B cell (primary cell): ENCODE measurements at regions not wholly inside any gene's neighbourhood (a gene's known extent, or its start where the extent isn't known, plus 50 kb on each side); places are given as distances from the start of the nearest gene placed in this dataset.

Source experiments
- ATAC-seq: fragments of 200-7000 bp; cut with Tn5 transposase; one replicate; pipeline ENCODE4 v1.10.0; 2021; ENCODE audit warnings: low read depth, mild to moderate bottlenecking, moderate number of reproducible peaks, moderate library complexity
- CTCF ChIA-PET: fragments of 350-600 bp; sonication (Branson Sonifier 250); formaldehyde crosslinking; loops from one replicate; lab custom pipeline; 2021; ENCODE audit warnings: antibody characterized with exemption, inconsistent platforms; lab: Charles Lee
- POLR2A ChIA-PET: fragments of 350-600 bp; sonication (Branson Sonifier 250); formaldehyde crosslinking; loops from one replicate; lab custom pipeline; 2021; ENCODE audit warnings: antibody characterized with exemption; lab: Charles Lee
- DNase-seq: peaks from one replicate; pipeline ENCODE4 v3.0.0; 2013
- H2AFZ ChIP-seq: 2 replicates; pipeline ENCODE4 v1.6.1; 2012; ENCODE audit warnings: mild to moderate bottlenecking, low read depth, low read length; ENCODE audit not compliant: insufficient read depth, poor library complexity, severe bottlenecking
- H3K27ac ChIP-seq, 2 donors: 1 replicate in 1 of 2; 2 replicates in 1 of 2; pipeline ENCODE4 v1.5.1; 2012 to 2013; ENCODE audit warnings: low read length in 2 of 2, mild to moderate bottlenecking in 2 of 2, moderate library complexity in 1 of 2
- H3K27me3 ChIP-seq, 4 experiments: fragments of 200-600 bp in 1 of 4; sonication (generic) in 1 of 4; replicated peaks in 1 of 4; 1 replicate in 2 of 4; 2 replicates in 2 of 4; pipeline versions ENCODE4 v1.6.1 to v1.7.0; 2013 to 2016; ENCODE audit warnings: low read length in 3 of 4, mild to moderate bottlenecking in 2 of 4, mixed read lengths in 1 of 4, moderate library complexity in 1 of 4; ENCODE audit not compliant: insufficient read depth in 4 of 4, control insufficient read depth in 3 of 4; ENCODE audit errors: control extremely low read depth in 1 of 4
- H3K36me3 ChIP-seq, 2 experiments: replicated peaks in 1 of 2; 1 replicate in 1 of 2; 2 replicates in 1 of 2; pipeline versions ENCODE4 v1.6.1 to v1.7.1; 2013; ENCODE audit warnings: low read length in 1 of 2; ENCODE audit not compliant: insufficient read depth in 2 of 2, control insufficient read depth in 1 of 2; ENCODE audit errors: control extremely low read depth in 1 of 2, extremely low read depth in 1 of 2
- H3K4me1 ChIP-seq, 2 donors: fragments of 200-600 bp in 1 of 2; sonication (generic) in 1 of 2; 1 replicate in 1 of 2; 2 replicates in 1 of 2; pipeline versions ENCODE4 v1.5.1 to v1.6.1; 2013 to 2017; ENCODE audit warnings: low read length in 2 of 2; ENCODE audit not compliant: control insufficient read depth in 2 of 2, insufficient read depth in 2 of 2
- H3K4me2 ChIP-seq: replicated peaks from 2 replicates; pipeline ENCODE3; 2012; ENCODE audit warnings: mild to moderate bottlenecking, low read depth, low read length; ENCODE audit not compliant: poor library complexity, severe bottlenecking
- H3K4me3 ChIP-seq, 5 experiments: fragments of 200-600 bp in 1 of 5; sonication (generic) in 1 of 5; 1 replicate in 3 of 5; 2 replicates in 2 of 5; pipeline versions ENCODE4 v1.5.1 to v1.7.0; 2011 to 2016; ENCODE audit warnings: low read length in 4 of 5, mild to moderate bottlenecking in 4 of 5, low read depth in 2 of 5, control low read depth in 1 of 5, moderate library complexity in 1 of 5; ENCODE audit not compliant: insufficient read depth in 1 of 5; ENCODE audit errors: control extremely low read depth in 1 of 5, extremely low read depth in 1 of 5
- H3K79me2 ChIP-seq: fragments of 200-600 bp; sonication (generic); one replicate; pipeline ENCODE4 v1.6.0; 2016; ENCODE audit warnings: low read length; ENCODE audit not compliant: control insufficient read depth, insufficient read depth
- H3K9ac ChIP-seq: fragments of 200-600 bp; sonication (generic); 2 replicates; pipeline ENCODE4 v1.6.1; 2017; ENCODE audit warnings: mild to moderate bottlenecking, low read length, moderate library complexity
- H3K9me3 ChIP-seq, 3 donors: one replicate each; pipeline versions ENCODE4 v1.6.1 to v1.7.1; 2013; ENCODE audit warnings: low read length in 2 of 3; ENCODE audit not compliant: control insufficient read depth in 2 of 3, insufficient read depth in 1 of 3; ENCODE audit errors: control extremely low read depth in 1 of 3
- H4K20me1 ChIP-seq: 2 replicates; pipeline ENCODE4 v1.6.0; 2012; ENCODE audit warnings: mild to moderate bottlenecking, low read length; ENCODE audit not compliant: insufficient read depth, control insufficient read depth, poor library complexity, severe bottlenecking
- H3K27ac Mint-ChIP-seq: one replicate; pipeline ENCODE4 v1.8.0; 2021; ENCODE audit warnings: mixed read lengths
- H3K27me3 Mint-ChIP-seq: one replicate; pipeline ENCODE4 v1.8.0; 2021; ENCODE audit warnings: mixed read lengths
- H3K4me1 Mint-ChIP-seq: one replicate; pipeline ENCODE4 v1.8.0; 2021; ENCODE audit warnings: mixed read lengths
- H3K4me3 Mint-ChIP-seq: one replicate; pipeline ENCODE4 v1.8.0; 2021; ENCODE audit warnings: mixed read lengths
- H3K9me3 Mint-ChIP-seq: one replicate; pipeline ENCODE4 v1.8.0; 2022; ENCODE audit warnings: mixed read lengths; ENCODE audit not compliant: insufficient read depth
- CTCF ChIP-seq: fragments of 200-600 bp; IDR thresholded peaks from one replicate; pipeline ENCODE4 v1.8.0; 2022; ENCODE audit warnings: antibody characterized with exemption, mild to moderate bottlenecking
- EZH2 ChIP-seq: IDR thresholded peaks from 2 replicates; pipeline ENCODE4 v1.6.1; 2012; ENCODE audit warnings: borderline replicate concordance, low read depth, mild to moderate bottlenecking, moderate library complexity, low read length; ENCODE audit not compliant: insufficient read depth, poor library complexity, severe bottlenecking
- WGBS: methylation state at CpG from one replicate; pipeline ENCODE4 v1.1.5; 2013; ENCODE audit warnings: missing lambda C conversion rate; ENCODE audit not compliant: insufficient coverage; 5-methylcytosine and 5-hydroxymethylcytosine counted together
- intact Hi-C: fragments of 100-400 bp; cut with micrococcal nuclease; formaldehyde crosslinking; loops from one replicate; pipeline ENCODE4 v1.10.0; 2022

DNA sequence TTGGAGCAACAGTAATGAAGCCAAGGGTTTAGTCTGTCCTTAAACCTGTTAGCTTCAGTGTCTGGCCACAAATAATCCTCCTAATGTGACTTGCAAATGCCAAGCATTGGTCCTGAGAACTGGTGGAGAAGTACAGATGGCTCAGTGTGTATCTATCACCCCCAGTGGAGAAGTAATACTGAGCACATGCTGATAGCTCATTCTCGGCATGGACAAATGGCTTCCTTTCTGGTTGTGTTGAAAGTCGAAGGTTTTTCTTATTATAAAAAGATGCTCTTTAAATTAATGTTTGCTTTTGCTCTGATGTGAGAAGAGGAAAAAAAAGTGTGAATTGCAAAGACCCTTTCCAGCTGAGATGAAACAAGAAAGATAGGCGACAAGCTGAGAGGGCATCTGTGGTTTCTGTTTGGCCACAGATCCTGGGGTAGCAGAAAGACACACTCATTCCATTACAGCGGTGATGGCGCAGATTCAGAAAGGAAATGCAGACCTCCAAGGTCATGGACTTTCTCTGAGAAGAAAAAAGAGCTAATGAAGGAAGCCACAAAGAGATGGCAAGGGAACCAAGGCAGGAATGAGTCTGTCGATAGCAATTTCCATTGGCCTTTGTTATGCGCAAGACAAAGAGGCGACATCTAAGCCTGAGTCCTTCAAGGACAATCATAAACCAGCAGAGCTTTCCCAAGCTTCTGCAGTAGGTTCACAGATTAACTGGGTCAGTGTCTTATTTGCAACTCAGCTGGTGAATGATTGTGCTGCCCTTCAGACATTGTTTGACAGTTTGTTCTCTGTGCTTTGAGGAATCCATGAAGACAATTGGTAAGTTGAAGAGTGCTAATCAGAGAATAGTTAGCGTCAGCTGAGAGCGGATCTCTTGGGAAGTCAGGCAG is 155.5 kb upstream of the RGS6 start:
- H3K36me3 ChIP-seq = no peaks in the 10 kb centered on the region
- WGBS = 73% methylated on average over 5 of the region's 10 CpGs
- H3K4me2 ChIP-seq = no peak overlapping the region
- Mint-ChIP-seq H3K4me1 (no peaks in the 10 kb centered on the region), H3K9me3 (peaks cover 4% of the 10 kb centered on the region), H3K27me3 (peaks cover 31% of the 10 kb centered on the region), H3K27ac (no peak overlapping the region), H3K4me3 (no peak overlapping the region)
- H3K9ac ChIP-seq = no peak overlapping the region
- H3K79me2 ChIP-seq = no peaks in the 10 kb centered on the region
- no peak for DNase-seq
- peaks cover 0 to 14% (median 3%) of the 10 kb centered on the region in 3 donors for H3K9me3 ChIP-seq
- H3K27ac ChIP-seq = no peak overlapping the region
- intact Hi-C loops = no loop called here
- no peaks in the 10 kb centered on the region for H4K20me1 ChIP-seq
- H2AFZ ChIP-seq = no peak overlapping the region
- peaks cover 0 to 17% (median 6%) of the 10 kb centered on the region in 4 experiments for H3K27me3 ChIP-seq
- ATAC-seq = no peak
- CTCF ChIA-PET = no interaction called here
- H3K4me1 ChIP-seq = no peaks in the 10 kb centered on the region
- POLR2A ChIA-PET = interaction anchor here (0.6 kb wide), 1 partner anchor 560 kb away, joined by 3 read pairs; no protein-coding TSS in a partner anchor
- TF ChIP-seq EZH2 (no peak), CTCF (no peak)
- H3K4me3 ChIP-seq = no peak overlapping the region

DNA sequence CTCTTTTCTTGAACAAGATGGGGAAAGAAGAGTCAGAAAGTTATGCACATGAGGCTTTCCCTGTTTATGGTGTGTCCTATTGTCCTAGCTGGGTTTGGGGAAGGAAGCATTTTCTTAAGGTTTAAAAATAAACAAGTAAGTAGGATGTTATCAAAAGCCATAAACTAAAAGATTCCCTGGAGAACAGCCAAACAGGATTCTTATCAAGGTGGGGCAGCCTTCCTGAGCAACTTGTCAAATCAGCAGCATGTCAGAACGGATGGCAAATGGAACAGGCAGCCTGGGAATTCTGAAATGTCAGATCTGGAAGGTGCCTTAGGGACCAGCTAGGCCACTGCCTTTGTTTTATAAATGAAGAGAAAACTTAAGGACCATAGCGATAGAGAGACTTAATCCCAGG is 152.2 kb upstream of the RGS6 start:
- Mint-ChIP-seq H3K4me3 (no peak overlapping the region), H3K9me3 (no peaks in the 10 kb centered on the region), H3K27ac (no peak overlapping the region), H3K4me1 (no peaks in the 10 kb centered on the region), H3K27me3 (peaks cover 25% of the 10 kb centered on the region)
- POLR2A ChIA-PET = no interaction called here
- peaks cover 0 to 10% (median 6%) of the 10 kb centered on the region in 4 experiments for H3K27me3 ChIP-seq
- TF ChIP-seq CTCF (no peak), EZH2 (no peak)
- no peaks in the 10 kb centered on the region for H4K20me1 ChIP-seq
- H3K9ac ChIP-seq = no peak overlapping the region
- no peaks in the 10 kb centered on the region for H3K4me1 ChIP-seq
- H3K4me2 ChIP-seq = no peak overlapping the region
- CTCF ChIA-PET = interaction anchor here (0.8 kb wide), 1 partner anchor 27 kb away, joined by 3 read pairs; no protein-coding TSS in a partner anchor
- no peak for DNase-seq
- ATAC-seq = no peak
- no peak overlapping the region for H2AFZ ChIP-seq
- WGBS = 57% methylated on average over 1 of the region's 2 CpGs
- H3K9me3 ChIP-seq = peaks cover 0 to 4% (median 0%) of the 10 kb centered on the region in 3 donors
- intact Hi-C loops = no loop called here
- no peak overlapping the region for H3K4me3 ChIP-seq
- no peaks in the 10 kb centered on the region for H3K79me2 ChIP-seq
- no peak overlapping the region for H3K27ac ChIP-seq
- no peaks in the 10 kb centered on the region for H3K36me3 ChIP-seq
